HG03108 (cell line): ENCODE measurements at regions not wholly inside any gene's neighbourhood (a gene's known extent, or its start where the extent isn't known, plus 50 kb on each side); places are given as distances from the start of the nearest gene placed in this dataset.

ENCODE experiments used
- ATAC-seq: cut with Tn5 transposase; IDR thresholded peaks from one replicate; pipeline ENCODE4 v1.9.1; 2021; ENCODE audit warnings: moderate library complexity; ENCODE audit not compliant: unreplicated experiment

DNA sequence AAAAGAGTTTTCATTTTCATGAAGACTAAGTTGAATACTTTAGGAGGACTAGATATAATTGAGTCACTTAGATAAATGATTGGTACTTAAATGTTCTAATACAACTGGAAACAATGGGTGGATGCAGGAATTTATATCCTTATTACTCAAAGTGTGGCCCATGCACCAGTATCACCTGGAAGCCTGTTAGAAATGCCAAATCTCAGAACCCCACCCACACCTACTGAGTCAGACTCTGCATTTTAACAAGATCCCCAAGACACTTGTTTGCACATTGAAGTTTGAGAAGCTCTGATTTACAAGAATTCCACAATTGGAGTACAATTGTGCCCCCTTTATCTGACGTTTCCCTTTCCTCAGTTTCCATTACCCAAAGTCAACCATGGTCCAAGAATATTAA lies 239.0 kb downstream of the AUH start:
- ATAC-seq: no peak

DNA sequence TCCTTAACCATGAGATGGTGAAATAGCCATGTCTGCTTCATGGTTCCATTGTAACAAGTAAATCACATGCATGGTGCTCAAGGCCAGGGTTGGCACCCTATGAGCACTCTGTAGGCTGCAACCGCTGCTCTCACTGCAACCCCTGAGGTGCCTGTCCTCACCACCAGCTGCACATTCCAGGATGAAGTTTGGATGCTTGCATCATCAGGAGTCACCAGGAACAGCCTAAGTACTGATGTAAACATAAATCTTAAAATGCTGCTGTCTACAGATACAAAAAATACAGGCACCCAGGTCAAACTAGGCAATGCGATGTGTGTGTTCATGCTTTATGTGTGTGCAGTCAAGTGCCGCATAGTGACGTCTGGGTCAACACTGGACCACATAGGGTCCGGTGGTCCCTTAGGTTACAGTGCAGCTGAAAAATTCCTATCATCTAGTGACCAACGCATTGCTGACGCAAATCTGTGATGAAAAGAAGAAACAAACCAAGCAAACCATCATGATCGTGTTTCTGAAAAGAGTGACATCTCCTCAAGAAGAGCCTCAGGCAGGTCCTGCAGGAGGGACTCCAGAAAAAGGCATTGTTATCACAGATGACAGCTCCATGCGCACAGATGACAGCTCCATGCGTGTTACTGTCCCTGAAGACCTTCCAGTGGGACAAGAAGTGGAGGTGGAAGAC lies 234.8 kb downstream of the AUH start:
- ATAC-seq: no peak

DNA sequence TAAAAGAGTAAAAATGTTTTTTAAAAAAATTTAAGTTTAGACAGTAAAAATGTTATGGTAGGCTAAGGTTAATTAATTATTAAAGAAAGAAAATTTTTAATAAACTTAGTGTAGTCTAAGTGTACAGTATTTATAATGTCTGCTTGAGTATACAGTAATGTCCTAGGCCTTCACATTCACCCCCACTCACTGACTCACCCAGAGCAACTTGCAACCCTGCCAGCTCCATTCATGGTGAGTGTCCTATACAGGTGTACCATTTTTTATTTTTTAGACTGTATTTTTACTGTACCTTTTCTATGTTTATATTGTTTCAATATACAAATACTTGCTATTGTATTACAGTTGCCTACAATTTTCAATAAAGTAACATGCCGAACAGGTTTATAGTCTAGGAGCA lies 234.1 kb downstream of the AUH start:
- no peak for ATAC-seq

DNA sequence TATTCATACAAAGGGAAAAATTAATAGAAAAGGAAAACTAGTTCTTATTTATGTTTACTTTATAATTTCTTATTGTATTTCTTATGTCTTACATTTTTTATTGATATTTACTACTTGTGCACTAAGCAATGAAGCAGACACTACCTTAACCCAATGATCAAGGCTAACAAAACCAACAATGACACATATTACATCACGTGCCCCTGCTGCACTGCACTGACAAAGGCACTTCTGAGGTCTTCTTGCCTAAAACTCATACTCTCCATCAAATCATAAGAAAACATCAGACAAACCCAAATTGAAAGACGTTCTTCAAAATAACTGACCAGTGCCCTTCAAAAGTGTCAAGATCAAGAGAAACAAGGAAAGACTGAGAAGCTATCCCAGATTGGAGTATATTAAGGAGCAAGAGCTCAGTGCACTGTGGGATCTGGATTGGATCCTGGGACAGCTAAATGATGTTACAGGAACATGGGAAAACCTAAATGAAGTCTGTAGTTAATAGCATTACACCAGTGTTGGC lies 230.9 kb downstream of the AUH start:
- ATAC-seq: no peak

DNA sequence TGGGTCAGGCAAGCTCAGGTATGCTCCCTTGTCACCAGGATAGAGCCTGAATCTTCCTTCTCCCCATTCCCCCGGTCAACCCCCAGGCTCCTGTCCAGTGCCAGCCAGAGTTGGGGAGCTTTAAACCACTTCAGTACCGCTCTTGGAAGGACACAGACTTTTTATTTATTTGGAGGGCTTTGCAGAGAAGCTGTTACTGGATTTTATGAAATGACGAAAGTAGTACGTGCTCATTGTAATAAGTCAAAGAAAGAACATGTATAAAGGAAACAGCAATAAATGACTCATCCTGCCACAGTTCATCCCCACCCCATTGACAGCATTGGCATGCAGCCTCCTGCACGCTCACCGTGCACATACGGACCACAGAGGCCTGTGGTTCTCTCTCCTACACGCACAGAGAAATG lies 230.3 kb downstream of the AUH start:
- peak; percentile 56 for ATAC-seq

DNA sequence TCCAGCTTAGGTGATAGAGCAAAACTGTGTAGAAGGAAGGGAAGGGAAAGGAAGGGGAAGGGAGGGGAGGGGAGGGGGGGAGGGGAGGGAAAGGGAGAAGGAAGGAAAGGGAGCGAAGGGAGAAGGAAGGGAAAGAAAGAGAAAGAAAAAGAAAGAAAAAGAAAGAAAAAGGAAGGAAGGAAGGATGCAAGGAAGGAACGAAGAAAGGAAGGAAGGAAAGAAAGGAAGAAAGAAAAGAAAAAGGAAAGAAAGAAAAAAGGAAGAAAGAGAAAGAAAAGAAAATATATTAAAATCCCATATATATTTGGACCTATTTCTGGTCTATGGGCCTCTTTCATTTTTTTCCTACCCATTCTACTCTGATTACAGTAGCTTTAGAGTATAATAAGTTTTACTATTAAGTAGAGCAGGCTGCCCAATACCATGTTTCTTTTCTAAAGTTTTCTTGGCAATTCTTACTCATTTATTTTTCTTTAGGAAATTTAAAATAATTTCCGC lies 229.1 kb downstream of the AUH start:
- ATAC-seq: no peak

DNA sequence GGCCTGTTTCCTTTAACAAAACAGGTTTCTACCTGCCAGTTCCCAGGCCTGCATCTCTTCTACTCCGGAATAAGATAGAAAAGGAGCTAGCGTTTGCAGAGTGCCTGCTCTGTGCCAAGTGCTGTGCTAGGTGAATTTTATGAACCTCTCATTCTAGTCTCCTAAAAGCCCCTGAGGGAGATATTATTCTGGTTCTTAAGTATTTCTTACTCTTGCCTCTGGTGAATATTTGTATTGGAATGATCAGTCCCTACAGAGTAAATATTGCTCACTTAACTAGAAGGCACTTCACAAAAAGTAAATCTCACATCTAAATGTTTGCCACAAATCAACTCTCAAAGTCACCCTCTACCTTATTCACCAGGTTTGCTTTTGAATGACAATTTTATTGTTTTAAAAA lies 227.1 kb downstream of the AUH start:
- no peak for ATAC-seq

DNA sequence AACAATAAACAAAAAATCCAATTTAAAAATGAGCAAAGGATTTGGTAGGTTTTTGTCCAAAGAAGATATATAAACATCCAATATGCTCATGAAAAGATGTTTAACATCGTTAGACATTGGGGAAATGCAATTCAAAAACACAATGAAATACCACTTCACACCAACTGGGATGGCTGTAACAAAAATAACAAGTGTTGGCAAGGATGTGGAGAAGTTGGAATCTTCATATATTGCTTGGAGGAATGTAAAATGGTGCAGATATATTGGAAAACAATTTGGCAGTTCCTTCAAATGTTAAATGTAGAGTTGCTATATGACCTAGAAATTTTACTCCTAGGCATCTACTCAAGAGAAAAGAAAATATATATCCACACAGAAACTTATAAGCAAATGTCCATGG lies 224.3 kb downstream of the AUH start:
- no peak for ATAC-seq

DNA sequence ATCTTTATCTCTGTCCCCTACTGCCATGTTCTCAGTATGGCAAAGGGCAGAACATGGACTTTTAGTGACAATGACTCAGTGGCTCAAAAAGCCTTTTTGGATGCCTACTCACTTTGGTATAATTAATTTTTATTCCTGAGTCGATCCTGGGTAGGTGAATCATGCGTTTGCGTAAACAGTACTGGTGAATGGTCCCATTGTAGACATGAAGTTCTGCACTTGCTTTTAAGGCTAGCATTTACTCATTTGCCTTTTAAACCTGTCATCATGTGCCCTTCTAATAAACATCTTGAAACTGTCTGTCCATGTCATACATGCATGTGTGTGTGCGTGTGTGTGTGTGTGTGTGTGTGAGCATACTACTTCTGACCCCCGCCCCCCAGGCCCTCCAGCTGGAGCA lies 223.0 kb downstream of the AUH start:
- no peak for ATAC-seq

DNA sequence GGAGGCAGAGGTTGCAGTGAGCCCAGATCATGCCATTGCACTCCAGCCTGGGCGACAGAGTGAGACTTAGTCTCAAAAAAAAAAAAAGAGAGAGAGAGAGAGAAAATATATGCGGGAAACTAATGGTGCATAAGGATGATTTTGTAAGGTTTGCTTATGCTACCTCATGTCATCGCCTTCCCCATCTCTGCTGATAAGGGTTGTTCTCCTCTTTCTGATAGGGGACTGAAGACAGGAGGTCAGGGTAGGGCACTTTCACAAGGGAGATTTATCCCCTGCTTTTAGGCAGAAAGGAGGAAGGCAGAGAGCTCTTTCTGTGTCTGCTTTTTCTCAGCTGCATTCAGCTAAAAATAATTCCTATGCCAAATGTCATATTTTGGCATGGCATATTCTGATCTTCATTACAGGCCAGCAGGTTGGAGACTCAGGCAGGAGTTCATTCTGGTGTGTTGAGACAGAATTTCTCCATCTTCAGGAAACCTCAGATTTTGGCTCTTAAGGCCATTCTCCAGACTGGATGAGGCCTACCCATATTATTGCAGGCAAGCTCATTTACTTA lies 220.2 kb downstream of the AUH start:
- ATAC-seq: no peak

DNA sequence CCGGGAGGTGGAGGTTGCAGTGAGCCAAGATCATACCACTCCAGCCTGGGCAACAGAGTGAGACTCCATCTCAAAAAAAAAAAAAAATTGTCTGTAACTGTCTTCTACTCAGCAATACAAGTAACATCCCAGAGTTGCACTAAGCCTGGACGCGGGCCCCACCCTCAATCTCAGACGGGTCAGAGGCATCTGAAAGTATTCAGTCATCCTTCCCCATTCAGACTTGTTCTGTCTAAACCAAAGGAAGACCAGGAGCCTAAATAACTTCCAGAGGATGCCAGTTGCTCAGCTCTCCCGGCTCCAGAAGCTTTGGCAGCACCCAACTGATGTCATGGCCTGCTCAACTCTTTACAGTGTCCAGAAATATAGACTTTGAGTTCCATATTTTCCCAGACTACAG lies 218.6 kb downstream of the AUH start:
- ATAC-seq: no peak

DNA sequence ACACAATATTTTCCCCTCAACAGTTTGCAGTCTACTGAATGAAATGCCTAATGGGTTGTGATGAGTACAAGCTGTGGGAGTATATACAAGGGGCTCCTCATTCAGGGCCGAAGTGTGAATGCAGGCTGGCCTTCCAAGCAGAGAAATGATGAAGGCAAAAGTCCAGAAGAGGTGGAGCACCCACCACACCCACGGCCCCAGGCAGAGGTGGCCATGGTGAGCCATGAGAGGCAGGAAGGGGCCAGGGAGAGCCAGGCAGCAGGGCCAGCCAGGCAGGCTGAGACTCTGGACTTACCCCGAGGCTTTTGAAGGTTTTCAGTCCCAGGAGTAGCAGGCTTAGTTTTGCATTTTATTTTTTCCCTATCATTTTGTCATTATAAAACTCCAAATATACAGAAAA lies 218.1 kb downstream of the AUH start:
- ATAC-seq: no peak

DNA sequence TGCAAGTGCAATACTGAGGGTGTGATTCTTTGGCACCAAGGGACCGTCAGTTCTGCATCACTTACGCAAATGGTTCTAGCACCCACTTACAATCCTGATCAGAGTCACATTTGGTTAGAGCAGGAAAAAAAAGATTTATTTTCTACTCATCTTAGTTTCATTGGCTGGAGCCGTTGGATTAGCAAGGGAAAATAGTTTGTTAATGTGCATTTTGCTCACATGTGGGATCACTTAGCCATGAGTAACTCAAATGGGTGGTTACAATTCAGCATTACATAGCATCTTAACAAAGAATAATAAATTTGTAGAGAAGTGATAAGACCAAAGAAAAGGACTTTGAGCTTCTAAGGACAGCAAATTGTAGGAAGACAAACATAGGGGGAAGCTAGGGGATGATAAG lies 216.9 kb downstream of the AUH start:
- ATAC-seq: no peak

DNA sequence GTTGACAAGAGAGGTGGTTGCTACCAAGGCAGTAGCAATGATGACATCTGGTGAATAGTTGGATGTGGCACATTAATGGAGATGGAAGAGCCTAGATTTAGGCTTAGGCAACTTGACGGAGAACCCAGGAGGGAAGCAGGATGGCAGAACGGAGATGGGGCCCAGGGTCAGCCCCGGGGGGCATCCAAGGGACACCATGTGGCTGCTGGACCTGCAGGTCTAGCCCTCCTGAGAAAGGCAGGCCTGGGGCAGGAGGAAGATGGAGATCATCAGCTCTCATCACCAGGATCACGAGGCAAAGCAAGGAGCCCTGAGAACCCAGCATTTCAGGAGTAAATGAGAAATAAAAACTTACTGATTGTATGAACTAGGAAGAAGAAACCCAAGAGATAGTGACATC lies 216.2 kb downstream of the AUH start:
- no peak for ATAC-seq

DNA sequence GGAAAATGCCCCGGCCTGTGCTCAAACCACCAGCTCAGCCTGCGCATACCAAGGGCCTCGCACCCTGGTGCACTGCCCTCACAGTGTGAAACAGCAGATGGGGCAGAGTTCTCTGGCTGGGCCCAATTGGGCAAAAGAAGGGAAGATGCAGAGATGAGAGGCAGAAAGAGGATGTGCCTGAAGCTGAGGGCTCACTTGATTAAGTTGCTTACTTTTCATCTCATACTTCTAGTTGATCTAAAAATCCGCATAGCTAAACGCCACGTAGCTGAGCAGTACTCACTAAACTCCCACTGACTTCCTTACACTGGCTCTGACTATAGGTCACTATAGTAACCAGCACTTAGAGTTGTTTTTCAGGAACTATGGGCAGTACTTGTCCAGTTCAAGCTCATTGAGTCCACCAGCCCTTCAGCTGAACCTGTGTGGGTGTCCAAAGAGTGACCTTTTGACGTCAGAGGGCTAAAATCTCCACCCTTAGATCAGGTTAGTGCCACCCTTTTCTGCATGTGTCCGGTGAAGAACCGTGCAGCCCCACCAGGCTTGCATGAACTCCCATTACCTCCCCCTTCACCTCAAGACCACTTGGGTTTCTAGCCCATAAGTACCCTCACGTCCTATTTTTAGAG lies 215.2 kb downstream of the AUH start:
- no peak for ATAC-seq

DNA sequence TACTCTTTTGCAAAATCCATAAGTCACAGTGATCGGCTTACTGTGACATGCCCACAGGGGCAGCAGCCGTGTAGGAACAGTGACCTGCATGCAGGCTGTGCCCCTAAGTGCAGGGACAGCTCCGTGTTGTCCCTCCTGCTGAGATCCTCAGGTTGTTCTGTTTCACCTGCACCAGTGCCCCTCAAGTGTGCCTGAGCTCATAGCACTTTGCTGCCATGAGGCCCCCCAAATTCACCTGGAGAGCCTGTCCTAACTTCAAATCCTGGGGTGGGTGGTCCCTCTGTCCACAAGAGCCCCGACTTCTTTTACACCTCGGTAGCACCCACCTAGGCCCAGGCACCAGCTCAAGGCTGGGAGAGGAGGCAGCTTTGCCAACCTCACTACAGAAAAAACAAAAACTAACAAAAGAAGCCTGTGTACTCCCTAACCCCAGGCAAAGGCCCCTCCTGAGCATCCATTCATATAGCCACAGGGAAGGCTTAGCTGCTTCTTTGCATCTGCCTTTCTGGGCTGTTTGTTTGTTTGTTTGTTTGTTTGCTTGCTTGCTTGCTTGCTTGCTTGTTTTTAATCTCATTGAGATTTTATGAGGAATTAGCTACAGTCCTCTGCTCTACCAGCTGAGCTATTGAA lies 214.5 kb downstream of the AUH start:
- ATAC-seq: no peak

DNA sequence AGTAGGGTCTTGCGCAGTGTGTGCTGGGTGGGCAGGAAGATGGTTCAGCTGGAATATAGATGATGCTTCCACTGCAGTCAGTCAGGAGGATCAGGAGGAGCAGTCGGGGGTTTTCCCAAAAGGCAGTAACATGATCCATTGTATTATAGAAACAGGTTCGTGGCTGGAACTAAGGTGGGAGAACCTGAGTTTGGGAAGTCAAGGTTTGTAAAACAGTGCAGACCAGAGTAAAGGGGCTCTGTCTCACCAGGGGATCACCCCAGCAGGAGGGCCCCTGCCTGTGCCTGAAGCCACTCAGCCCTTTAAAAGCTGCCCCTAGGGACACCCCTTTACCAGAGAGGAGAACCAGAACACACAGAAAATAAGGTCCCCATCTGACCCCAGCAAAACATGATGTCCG lies 213.4 kb downstream of the AUH start:
- ATAC-seq: no peak

DNA sequence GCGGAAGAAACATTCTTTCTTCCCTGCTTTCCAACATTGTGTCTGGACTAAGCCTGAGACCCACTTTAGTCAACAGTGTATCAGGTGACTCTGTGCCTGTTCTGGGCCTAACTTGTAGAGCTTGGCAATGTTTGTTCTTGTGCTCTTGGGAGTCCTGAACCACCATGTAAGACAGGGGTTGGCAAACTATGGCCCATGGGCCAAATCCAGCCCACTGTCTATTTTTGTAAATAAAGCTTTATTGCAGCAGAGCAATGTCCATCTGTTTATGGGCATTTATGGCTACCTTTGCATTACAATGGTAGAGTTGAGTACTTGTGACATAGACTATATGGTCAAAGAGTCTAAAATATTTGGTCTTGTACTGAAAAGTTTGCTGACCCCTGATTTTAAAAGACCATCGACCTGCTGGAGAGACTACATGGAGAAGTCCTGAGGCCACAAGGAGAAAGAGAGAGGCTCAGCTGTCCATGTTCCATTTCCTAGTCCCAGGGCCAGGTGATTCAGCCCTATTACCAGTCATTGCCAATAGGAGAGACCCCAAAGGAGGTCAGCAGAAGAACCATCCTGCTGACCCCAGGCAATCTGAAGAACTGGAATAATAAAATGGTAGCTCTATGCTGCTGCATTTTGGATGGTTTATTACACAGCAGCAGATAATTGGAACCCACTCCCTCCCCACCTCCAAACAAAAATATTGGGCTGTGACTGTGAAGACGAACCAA lies 211.3 kb downstream of the AUH start:
- no peak for ATAC-seq

DNA sequence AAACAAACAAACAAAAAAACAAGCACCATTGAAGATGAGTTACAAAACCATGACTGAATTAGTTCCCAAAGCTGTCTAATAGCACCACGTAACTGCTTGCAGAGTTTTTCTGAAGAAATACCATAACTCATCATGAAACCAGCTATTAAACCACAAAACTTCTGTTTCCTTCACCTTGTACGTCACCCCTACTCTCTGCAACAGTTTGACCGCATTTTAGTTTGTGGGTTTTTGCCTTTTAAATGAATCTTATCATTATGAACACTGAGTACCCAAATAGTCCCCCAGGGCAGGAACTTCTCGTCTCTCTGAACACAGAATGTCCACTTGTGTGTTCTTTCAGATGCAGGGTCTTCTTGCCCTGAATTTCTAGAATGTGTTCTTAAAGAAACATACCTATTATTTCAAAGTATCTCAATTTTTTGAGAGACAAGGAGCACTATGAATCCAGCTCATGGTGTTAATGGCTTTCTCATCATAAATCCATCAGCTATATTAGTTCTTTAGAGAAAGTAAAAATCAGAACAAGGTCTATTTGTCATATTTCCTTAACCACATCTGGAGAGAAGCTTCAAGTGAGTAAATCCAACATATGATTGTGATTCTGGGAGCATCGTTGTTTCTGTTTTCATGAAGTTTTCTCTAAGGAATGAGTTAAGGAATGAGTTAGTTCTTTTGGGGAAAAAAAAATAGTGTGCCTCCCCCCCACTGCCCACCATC lies 210.6 kb downstream of the AUH start:
- peak; percentile 67 for ATAC-seq

DNA sequence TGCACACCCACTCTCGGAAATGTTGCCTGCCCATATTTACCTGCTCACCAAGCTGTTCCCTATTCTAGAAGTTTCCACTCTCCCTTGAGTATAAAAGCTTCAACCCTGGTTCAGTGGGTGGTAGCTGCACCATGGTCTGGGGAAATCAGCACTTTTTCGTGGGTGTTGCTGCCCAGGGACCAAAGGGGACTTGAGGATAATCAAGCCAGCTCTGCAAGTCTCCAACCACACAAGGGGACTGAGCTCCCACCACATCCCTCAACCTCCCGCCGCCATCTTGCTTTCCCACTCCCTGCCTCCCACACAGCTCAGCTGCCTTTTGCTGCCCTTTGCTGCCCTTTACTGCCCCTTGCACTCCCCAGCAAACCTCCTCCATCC lies 210.0 kb downstream of the AUH start:
- no peak for ATAC-seq

DNA sequence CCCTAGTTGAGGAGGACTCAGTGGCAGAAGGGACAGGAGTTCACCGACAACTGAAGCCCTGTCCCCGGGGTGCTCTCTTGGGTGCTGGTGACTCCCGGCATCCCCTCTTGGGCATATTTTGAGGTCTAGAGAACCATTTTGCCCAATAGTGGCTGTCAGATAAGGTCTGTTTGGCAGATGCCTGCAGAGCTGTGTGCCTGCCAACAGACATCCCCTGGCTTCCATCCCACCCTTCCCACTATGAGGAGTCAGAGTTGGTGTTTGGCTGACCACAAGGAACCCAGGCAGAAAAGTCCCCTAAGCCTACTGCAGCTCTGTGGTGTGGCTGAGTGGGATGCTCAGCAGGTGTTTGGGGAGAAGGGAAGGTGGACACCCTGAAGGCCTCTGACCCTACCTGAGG lies 207.0 kb downstream of the AUH start:
- ATAC-seq: no peak
